Tibial artery (tissue), 4 donors: ENCODE measurements at regions not wholly inside any gene's neighbourhood (a gene's known extent, or its start where the extent isn't known, plus 50 kb on each side); places are given as distances from the start of the nearest gene placed in this dataset.

ENCODE experiments used
- DNase-seq, 2 donors: peaks; one replicate each; pipeline ENCODE4 v3.0.0-alpha.2; 2019
- H3K27ac ChIP-seq, 2 donors: fragments of 200-600 bp; sonication (generic) in 1 of 2; 1 replicate in 1 of 2; 2 replicates in 1 of 2; pipeline ENCODE4 v1.5.1; 2018 to 2019; ENCODE audit warnings: mild to moderate bottlenecking in 1 of 2
- H3K27me3 ChIP-seq, 2 donors: fragments of 200-600 bp; sonication (generic) in 1 of 2; one replicate each; pipeline versions ENCODE4 v1.5.1 to v1.6.0; 2016 to 2019
- H3K36me3 ChIP-seq, 3 donors: fragments of 200-600 bp; sonication (generic) in 2 of 3; one replicate each; pipeline ENCODE4 v1.5.1; 2016 to 2019; ENCODE audit warnings: mild to moderate bottlenecking in 2 of 3
- H3K4me1 ChIP-seq, 4 donors: fragments of 200-600 bp; sonication (generic) in 2 of 4; 1 replicate in 3 of 4; 2 replicates in 1 of 4; pipeline ENCODE4 v1.5.1; 2016 to 2019
- H3K4me3 ChIP-seq, 2 donors: fragments of 200-600 bp; sonication (generic) in 1 of 2; 1 replicate in 1 of 2; 2 replicates in 1 of 2; pipeline ENCODE4 v1.5.1; 2018 to 2019; ENCODE audit warnings: mild to moderate bottlenecking in 2 of 2
- H3K9me3 ChIP-seq, 3 donors: fragments of 200-600 bp; sonication (generic) in 1 of 3; one replicate each; pipeline ENCODE4 v1.5.1; 2016 to 2019
- CTCF ChIP-seq, 2 experiments: fragments of 200-600 bp in 1 of 2; fragments of 450-650 bp in 1 of 2; IDR thresholded peaks; one replicate each; pipeline ENCODE4 v1.5.1; 2017 to 2019; ENCODE audit warnings: antibody characterized with exemption in 2 of 2, mild to moderate bottlenecking in 1 of 2, moderate library complexity in 1 of 2
- intact Hi-C: fragments of 100-400 bp; cut with DNase I; formaldehyde crosslinking; loops from one replicate; pipeline ENCODE4 v1.15.0; 2023; ENCODE audit warnings: low total_unique reads

DNA sequence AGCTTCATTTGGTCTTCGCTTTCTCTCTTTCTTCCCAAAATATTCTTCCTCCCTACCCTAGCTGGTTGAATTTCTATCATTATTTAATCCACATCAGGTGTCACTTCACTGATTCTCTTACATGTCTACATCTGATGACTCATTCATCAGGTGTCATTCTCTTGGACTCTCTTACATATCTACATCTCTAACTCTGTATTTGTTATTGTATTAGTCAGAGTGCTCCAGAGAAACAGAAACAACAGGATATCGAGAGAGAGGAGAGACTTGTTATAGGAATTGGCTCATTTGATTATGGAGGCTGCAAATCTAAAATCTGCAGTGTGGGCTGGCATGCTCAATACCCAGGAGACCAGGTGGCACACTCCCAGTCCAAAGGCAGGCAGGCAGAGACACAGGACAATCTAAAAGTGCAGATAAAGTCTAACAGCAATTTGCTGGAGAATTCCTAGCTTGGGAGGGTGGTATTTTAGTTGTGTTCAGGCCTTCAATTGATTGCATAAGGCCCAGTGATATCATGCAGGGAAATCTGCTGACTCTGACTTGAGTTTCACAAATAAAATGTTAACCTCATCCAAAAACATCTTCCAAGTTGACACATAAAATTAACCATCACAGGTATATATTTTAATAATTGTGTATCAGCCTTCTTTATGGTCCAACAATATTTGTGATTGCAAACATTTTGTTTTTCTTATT is 541.4 kb upstream of the SLITRK5 start:
- no peak for TF ChIP-seq CTCF (IDR thresholded peaks at IDR 0.05)
- Histone ChIP-seq H3K27me3 (no peaks in the 10 kb centered on the region), H3K4me1 (no peaks in the 10 kb centered on the region), H3K27ac (no peak overlapping the region), H3K4me3 (no peak overlapping the region), H3K9me3 (no peaks in the 10 kb centered on the region), H3K36me3 (no peaks in the 10 kb centered on the region)
- no peak for DNase-seq
- intact Hi-C loops: no loop called here

DNA sequence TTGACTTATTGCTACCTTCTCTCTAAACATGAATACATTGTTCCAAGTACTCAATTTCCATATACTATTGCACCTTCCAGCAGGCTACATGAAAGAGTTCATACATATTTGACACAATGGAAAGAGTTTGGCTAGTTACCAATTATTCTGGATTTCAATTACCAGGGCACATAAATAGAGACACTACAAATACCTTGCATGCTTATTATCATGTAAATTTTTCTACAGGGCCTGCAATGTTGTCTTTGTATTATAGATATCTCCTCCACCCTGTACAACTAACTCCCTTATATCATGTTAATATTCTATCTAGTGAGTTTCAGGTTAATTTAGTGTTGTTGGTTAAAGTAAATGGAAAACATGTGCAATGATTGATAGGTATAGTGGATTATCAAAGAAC is 540.7 kb upstream of the SLITRK5 start:
- no peak overlapping the region for H3K27ac ChIP-seq
- H3K27me3 ChIP-seq: no peaks in the 10 kb centered on the region
- H3K9me3 ChIP-seq: no peaks in the 10 kb centered on the region
- H3K36me3 ChIP-seq: no peaks in the 10 kb centered on the region
- no peak for TF ChIP-seq CTCF (IDR thresholded peaks at IDR 0.05)
- DNase-seq: no peak
- intact Hi-C loops: no loop called here
- no peaks in the 10 kb centered on the region for H3K4me1 ChIP-seq
- no peak overlapping the region for H3K4me3 ChIP-seq

- intact Hi-C loops: no loop called here
- no peaks in the 10 kb centered on the region for H3K27me3 ChIP-seq
- TF ChIP-seq CTCF (IDR thresholded peaks at IDR 0.05): no peak
- no peaks in the 10 kb centered on the region for H3K9me3 ChIP-seq
- H3K4me1 ChIP-seq: no peaks in the 10 kb centered on the region
- no peak overlapping the region for H3K4me3 ChIP-seq
- no peak for DNase-seq
- no peaks in the 10 kb centered on the region for H3K36me3 ChIP-seq
- no peak overlapping the region for H3K27ac ChIP-seq
These were observed 539.6 kb upstream of the SLITRK5 start for GRCh38 chr13:87131611-87132010.

DNA sequence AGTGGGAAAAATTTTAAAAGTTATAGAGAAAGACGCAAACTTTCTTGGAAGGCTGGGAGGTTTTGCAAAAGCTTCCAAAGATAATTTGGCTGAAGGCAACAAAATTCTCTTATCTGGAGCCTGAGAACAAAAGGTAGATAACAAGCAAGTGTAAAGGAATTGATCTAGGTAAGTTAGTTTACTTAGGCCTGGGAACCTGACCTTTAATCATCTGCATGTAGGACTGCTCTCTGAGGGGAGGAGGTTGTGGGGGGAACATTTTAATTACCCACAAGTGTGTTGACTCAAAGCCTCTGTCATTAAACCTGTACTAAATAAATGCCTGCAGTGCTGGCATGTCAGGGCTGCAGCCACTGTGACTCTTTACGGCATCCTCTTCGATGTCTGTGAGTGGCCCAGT is 532.3 kb upstream of the SLITRK5 start:
- TF ChIP-seq CTCF (IDR thresholded peaks at IDR 0.05): no peak

GRCh38 chr13:87147076-87147475 is 524.1 kb upstream of the SLITRK5 start:
- TF ChIP-seq CTCF (IDR thresholded peaks at IDR 0.05): no peak

More for the DNA sequence above, 532.3 kb upstream of the SLITRK5 start:
- intact Hi-C loops: no loop called here
- Histone ChIP-seq H3K4me1 (no peaks in the 10 kb centered on the region), H3K4me3 (no peak overlapping the region), H3K27me3 (no peaks in the 10 kb centered on the region), H3K9me3 (no peaks in the 10 kb centered on the region), H3K36me3 (no peaks in the 10 kb centered on the region), H3K27ac (no peak overlapping the region)
- no peak for DNase-seq

DNA sequence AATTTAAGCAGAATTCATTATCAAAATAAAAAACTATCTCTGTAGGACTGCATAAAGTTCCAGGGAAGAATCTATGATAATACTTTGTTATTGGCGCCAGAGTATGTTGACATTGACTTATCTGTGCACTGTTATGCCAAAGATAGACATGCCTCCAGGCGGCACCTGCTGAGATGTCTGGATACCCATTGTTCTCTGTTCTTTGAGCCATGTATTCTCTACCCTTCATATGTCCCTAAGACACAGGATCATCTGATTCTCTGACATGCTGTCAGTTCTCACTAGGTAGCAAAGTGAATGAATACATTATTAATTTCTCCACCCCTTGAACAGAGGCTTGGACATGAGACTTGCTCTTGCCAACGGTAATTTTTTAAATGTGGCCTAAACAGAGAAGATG is 517.8 kb upstream of the SLITRK5 start:
- DNase-seq: no peak
- Histone ChIP-seq H3K9me3 (no peaks in the 10 kb centered on the region), H3K4me1 (no peaks in the 10 kb centered on the region), H3K4me3 (no peak overlapping the region), H3K27ac (no peak overlapping the region), H3K27me3 (no peaks in the 10 kb centered on the region), H3K36me3 (no peaks in the 10 kb centered on the region)
- TF ChIP-seq CTCF (IDR thresholded peaks at IDR 0.05): no peak
- intact Hi-C loops: no loop called here

More at GRCh38 chr13:87147076-87147475, 524.1 kb upstream of the SLITRK5 start:
- intact Hi-C loops: no loop called here
- Histone ChIP-seq H3K27me3 (no peaks in the 10 kb centered on the region), H3K9me3 (no peaks in the 10 kb centered on the region), H3K4me1 (no peaks in the 10 kb centered on the region), H3K4me3 (no peak overlapping the region), H3K36me3 (no peaks in the 10 kb centered on the region), H3K27ac (no peak overlapping the region)
- no peak for DNase-seq
